Activated T-cell treated with anti-CD3 and anti-CD28 coated beads, Interleukin-2, amount 50 U/mL, for 4 hours (primary cell): ENCODE measurements at regions not wholly inside any gene's neighbourhood (a gene's known extent, or its start where the extent isn't known, plus 50 kb on each side); places are given as distances from the start of the nearest gene placed in this dataset.

Experiments
- ATAC-seq, 2 donors: fragments of 200-7000 bp; cut with Tn5 transposase; one replicate each; pipeline ENCODE4 v1.10.0; 2021
- DNase-seq: peaks from one replicate; pipeline ENCODE4 v3.0.0-alpha.2; 2020
- H3K27me3 Mint-ChIP-seq: one replicate; pipeline ENCODE4 v1.8.0; 2021; ENCODE audit warnings: low read depth, mixed read lengths
- H3K36me3 Mint-ChIP-seq: one replicate; pipeline ENCODE4 v1.8.0; 2022; ENCODE audit warnings: mixed read lengths; ENCODE audit not compliant: insufficient read depth
- H3K4me1 Mint-ChIP-seq: one replicate; pipeline ENCODE4 v1.8.0; 2021; ENCODE audit warnings: low read depth, mixed read lengths
- H3K4me3 Mint-ChIP-seq: one replicate; pipeline ENCODE4 v1.8.0; 2021; ENCODE audit warnings: mild to moderate bottlenecking, moderate library complexity, mixed read lengths
- H3K9me3 Mint-ChIP-seq: one replicate; pipeline ENCODE4 v1.8.0; 2021; ENCODE audit warnings: mixed read lengths

- no peaks in the 10 kb centered on the region for H3K4me1 Mint-ChIP-seq
- H3K4me3 Mint-ChIP-seq, result no peak overlapping the region
- ATAC-seq (no peak), DNase-seq (no peak)
- no peaks in the 10 kb centered on the region for H3K36me3 Mint-ChIP-seq
- no peaks in the 10 kb centered on the region for H3K9me3 Mint-ChIP-seq
- no peaks in the 10 kb centered on the region for H3K27me3 Mint-ChIP-seq
These were observed 146.9 kb downstream of the TFEC start for GRCh38 chr7:115883629-115884028.

DNA sequence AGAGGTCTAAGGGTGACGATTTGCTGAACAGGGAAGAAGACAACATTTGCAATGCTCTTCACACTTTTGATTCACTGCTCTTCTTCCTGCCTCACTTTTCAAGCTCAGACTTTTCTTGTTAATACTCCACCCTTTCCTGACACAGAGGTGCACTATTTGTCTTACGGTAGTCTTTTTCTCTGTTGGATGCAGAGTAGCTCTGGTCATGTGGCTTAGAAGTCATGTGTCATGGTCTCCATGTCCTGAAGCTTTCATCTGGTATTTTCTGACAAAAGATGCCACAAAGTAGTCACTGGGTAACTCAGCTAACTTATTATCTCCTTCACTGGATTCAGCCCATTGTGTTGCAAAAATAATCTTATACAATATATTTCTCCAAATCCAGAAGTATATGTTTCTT is 149.1 kb downstream of the TFEC start:
- no peaks in the 10 kb centered on the region for H3K27me3 Mint-ChIP-seq
- H3K36me3 Mint-ChIP-seq, result no peaks in the 10 kb centered on the region
- no peak overlapping the region for H3K4me3 Mint-ChIP-seq
- no peaks in the 10 kb centered on the region for H3K9me3 Mint-ChIP-seq
- DNase-seq (no peak), ATAC-seq (no peak)
- H3K4me1 Mint-ChIP-seq, result no peaks in the 10 kb centered on the region

DNA sequence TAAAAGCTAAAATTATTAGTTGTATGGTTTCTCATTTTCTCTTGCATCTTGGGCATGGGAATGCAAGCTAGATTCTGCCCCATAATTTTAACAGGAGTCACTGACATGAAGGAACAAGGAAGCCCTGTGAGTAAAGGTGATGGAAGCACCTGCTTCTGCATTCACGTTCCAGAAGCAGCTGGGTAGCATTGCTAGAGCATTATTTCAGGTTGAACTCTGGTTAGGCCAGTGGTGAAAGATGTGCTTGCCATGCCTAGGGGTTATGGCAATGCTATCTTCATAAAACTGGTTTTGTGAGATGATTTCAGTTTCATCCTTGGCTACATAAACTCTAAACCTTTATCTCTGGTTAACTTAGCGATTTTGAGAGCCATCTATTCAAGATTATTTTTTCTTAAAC is 151.4 kb downstream of the TFEC start:
- no peak for DNase-seq
- no peaks in the 10 kb centered on the region for H3K27me3 Mint-ChIP-seq
- no peaks in the 10 kb centered on the region for H3K9me3 Mint-ChIP-seq
- no peaks in the 10 kb centered on the region for H3K4me1 Mint-ChIP-seq
- H3K36me3 Mint-ChIP-seq, result no peaks in the 10 kb centered on the region
- no peak overlapping the region for H3K4me3 Mint-ChIP-seq
- no peak for ATAC-seq

DNA sequence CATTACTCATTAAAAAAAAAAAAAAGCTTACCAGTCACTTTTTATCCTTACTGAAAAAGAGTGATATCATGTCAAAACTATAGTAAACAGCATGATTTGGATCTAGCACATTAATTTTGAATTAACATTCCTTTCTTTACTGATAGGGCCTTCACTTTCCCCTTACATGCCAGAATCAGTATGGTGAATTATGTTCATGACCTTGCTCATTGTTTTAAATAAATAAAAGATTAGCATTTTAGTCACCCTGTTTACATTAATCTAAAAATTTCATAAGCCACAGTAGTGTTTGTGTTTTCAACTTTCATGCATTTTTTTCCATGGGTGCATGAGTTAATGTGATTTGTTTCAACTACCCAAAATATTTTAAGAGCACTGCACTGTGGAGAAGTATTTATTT is 160.8 kb downstream of the TFEC start:
- DNase-seq (no peak), ATAC-seq (no peak)
- H3K9me3 Mint-ChIP-seq, result no peaks in the 10 kb centered on the region
- H3K27me3 Mint-ChIP-seq, result no peaks in the 10 kb centered on the region
- H3K4me1 Mint-ChIP-seq, result no peaks in the 10 kb centered on the region
- H3K36me3 Mint-ChIP-seq, result no peaks in the 10 kb centered on the region
- H3K4me3 Mint-ChIP-seq, result no peak overlapping the region

DNA sequence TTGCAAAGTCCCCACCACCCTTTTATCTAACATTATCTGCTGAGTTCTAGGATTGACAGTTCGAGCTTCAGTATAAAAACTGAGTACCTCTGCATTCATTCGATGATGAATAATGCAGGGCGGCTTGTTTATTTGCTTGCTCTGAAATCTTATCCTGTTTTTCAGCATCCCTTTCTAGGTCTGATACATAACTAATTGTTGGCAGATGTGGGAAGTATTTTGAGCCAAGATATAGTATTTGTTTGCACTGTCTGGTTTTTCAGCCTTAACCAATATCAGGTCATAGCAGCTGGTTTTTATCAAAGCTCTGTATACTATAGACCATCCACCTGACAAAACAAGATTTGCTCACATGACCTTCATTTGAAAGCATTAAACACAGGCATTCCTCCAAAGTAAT is 161.4 kb downstream of the TFEC start:
- Mint-ChIP-seq H3K4me3 (no peak overlapping the region), H3K4me1 (no peaks in the 10 kb centered on the region), H3K27me3 (no peaks in the 10 kb centered on the region), H3K9me3 (no peaks in the 10 kb centered on the region), H3K36me3 (no peaks in the 10 kb centered on the region)
- DNase-seq, result no peak
- ATAC-seq, result no peak

DNA sequence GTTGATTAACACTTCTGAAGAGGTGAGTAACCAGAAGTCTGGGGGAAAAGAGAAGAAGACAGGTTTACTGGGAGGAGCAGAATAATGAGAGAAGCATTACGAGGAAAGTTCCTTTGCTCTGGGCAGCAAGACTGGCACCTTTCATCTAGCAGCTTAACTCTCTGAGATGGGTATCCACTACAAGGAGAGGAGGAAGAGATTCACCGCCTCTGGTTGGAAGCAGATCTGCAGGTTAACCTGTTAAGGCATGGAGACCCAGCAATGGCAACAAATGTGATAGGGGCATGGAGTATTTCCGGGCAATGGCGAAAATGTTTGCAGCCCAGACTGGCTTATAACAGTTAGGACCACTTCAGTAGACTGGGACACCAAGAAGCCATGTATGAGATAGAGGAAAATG is 162.2 kb downstream of the TFEC start:
- Mint-ChIP-seq H3K4me1 (no peaks in the 10 kb centered on the region), H3K4me3 (no peak overlapping the region), H3K36me3 (no peaks in the 10 kb centered on the region), H3K9me3 (no peaks in the 10 kb centered on the region), H3K27me3 (no peaks in the 10 kb centered on the region)
- DNase-seq (no peak), ATAC-seq (no peak)

DNA sequence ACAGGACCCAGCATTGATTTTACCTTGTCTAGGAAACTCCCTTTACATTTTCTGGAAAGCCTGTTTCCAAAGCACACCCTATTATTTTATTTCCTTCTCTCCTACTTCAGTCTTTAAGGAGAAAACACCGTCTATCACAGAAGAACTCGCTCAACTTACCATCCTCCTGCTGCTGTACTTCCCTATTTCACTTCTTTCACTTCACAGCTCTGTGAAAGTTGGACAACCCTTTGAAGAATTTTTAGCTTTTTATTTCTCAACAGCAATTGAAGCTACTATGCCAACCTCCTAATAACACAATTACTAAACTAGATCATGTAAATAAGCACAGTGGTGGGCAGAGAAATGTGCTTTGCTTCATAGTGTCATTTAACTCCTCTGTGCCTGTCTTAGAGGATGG is 166.5 kb downstream of the TFEC start:
- H3K36me3 Mint-ChIP-seq, result no peaks in the 10 kb centered on the region
- no peaks in the 10 kb centered on the region for H3K27me3 Mint-ChIP-seq
- no peaks in the 10 kb centered on the region for H3K4me1 Mint-ChIP-seq
- H3K9me3 Mint-ChIP-seq, result no peaks in the 10 kb centered on the region
- no peak for ATAC-seq
- DNase-seq, result no peak
- no peak overlapping the region for H3K4me3 Mint-ChIP-seq

GRCh38 chr7:115851291-115851690 is 179.3 kb downstream of the TFEC start:
- peaks cover 1% of the 10 kb centered on the region for H3K27me3 Mint-ChIP-seq

GRCh38 chr7:115850774-115851173 is 179.8 kb downstream of the TFEC start:
- H3K4me1 Mint-ChIP-seq, result no peaks in the 10 kb centered on the region
- H3K27me3 Mint-ChIP-seq, result peaks cover 1% of the 10 kb centered on the region
- ATAC-seq (no peak), DNase-seq (no peak)
- no peak overlapping the region for H3K4me3 Mint-ChIP-seq
- H3K9me3 Mint-ChIP-seq, result no peaks in the 10 kb centered on the region
- no peaks in the 10 kb centered on the region for H3K36me3 Mint-ChIP-seq

More at GRCh38 chr7:115851291-115851690, 179.3 kb downstream of the TFEC start:
- no peaks in the 10 kb centered on the region for H3K36me3 Mint-ChIP-seq
- ATAC-seq (no peak), DNase-seq (no peak)
- H3K9me3 Mint-ChIP-seq, result no peaks in the 10 kb centered on the region
- H3K4me3 Mint-ChIP-seq, result no peak overlapping the region
- no peaks in the 10 kb centered on the region for H3K4me1 Mint-ChIP-seq

DNA sequence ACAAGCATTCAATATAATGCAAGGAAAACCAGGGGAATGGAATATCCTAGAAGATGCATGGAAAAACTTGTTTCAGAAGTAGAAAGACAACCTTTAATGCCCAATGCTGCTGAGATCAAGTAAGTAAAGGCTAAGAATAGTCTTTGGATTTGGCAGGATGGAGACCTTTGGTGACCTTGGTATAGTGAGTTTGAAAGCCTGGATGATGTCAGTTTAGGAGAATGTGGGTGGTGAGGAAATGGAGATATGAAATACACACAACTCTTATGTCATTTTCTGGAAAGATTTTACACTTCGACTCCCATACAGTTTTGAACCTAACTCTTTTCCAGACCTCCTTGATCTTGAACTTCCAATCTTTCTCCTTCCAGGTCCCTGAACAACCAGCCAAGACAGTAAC is 185.7 kb downstream of the TFEC start:
- Mint-ChIP-seq H3K4me1 (no peaks in the 10 kb centered on the region), H3K9me3 (no peaks in the 10 kb centered on the region), H3K4me3 (no peak overlapping the region), H3K36me3 (no peaks in the 10 kb centered on the region), H3K27me3 (no peaks in the 10 kb centered on the region)
- DNase-seq, result no peak
- no peak for ATAC-seq

DNA sequence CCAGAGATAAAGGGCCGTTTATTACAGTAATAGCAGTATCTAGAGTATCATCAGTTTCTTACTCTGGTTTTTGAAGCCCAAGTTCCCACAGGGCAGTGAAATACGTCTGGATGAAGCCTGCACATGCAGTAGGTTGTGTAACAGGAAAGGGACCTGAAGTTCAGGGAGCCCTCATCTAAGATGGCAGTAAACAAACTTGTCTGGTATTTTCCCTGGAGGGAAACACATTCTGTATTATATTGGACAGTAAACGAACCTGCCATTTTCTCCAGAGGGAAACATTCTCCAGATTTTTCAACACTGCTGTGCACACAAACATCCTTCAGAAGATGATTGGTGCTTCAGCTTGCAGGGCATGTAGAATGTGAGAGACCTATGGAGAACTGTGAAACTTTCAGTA is 189.9 kb downstream of the TFEC start:
- ATAC-seq (no peak), DNase-seq (no peak)
- Mint-ChIP-seq H3K4me3 (no peak overlapping the region), H3K4me1 (no peaks in the 10 kb centered on the region), H3K27me3 (no peaks in the 10 kb centered on the region), H3K36me3 (no peaks in the 10 kb centered on the region), H3K9me3 (no peaks in the 10 kb centered on the region)

DNA sequence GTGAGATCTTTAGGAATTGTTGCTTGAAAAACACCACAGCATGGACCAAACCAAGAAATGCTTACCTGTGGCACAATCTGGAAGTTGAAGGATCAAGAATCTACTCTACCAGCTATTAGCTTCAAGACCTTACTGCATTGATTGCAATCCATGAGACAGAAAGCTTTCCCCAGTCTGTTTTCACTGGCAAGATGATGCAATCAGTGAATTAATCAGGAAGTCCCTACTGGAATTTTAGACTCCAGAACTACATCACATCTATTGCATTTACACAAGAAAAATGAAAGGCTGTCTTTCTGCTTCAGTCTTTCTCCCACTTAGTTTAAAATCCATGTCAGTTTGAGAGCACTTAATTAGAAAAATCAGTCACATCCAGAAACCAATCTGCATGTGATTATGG is 191.7 kb downstream of the TFEC start:
- no peaks in the 10 kb centered on the region for H3K9me3 Mint-ChIP-seq
- H3K27me3 Mint-ChIP-seq, result no peaks in the 10 kb centered on the region
- DNase-seq (no peak), ATAC-seq (no peak)
- H3K4me3 Mint-ChIP-seq, result no peak overlapping the region
- H3K36me3 Mint-ChIP-seq, result no peaks in the 10 kb centered on the region
- no peaks in the 10 kb centered on the region for H3K4me1 Mint-ChIP-seq

DNA sequence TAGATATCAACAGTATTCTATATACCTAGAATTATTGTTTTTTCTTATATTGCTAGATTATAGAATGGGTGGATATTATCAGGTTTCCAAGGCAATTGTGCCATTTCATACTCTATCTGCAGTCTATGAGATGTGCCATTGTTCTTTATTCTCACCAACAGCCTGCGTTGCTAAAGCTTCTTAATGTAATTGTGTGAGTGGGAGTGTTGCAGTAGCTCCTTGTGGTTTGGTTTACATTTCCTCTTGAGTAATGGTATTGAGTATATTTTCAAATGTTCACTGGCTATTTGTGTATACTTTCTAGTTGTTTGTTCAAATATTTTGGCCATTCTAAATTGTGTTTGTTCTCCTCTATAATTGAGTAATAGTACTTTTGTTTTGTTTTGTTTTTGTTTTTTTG is 199.2 kb downstream of the TFEC start:
- Mint-ChIP-seq H3K4me3 (no peak overlapping the region), H3K9me3 (no peaks in the 10 kb centered on the region), H3K4me1 (no peaks in the 10 kb centered on the region), H3K27me3 (no peaks in the 10 kb centered on the region), H3K36me3 (no peaks in the 10 kb centered on the region)
- ATAC-seq, result no peak
- DNase-seq, result no peak

- Mint-ChIP-seq H3K4me1 (no peaks in the 10 kb centered on the region), H3K9me3 (no peaks in the 10 kb centered on the region), H3K36me3 (no peaks in the 10 kb centered on the region), H3K27me3 (no peaks in the 10 kb centered on the region), H3K4me3 (no peak overlapping the region)
- no peak for DNase-seq
- no peak for ATAC-seq
These were observed 203.1 kb downstream of the TFEC start for GRCh38 chr7:115827305-115828045.

DNA sequence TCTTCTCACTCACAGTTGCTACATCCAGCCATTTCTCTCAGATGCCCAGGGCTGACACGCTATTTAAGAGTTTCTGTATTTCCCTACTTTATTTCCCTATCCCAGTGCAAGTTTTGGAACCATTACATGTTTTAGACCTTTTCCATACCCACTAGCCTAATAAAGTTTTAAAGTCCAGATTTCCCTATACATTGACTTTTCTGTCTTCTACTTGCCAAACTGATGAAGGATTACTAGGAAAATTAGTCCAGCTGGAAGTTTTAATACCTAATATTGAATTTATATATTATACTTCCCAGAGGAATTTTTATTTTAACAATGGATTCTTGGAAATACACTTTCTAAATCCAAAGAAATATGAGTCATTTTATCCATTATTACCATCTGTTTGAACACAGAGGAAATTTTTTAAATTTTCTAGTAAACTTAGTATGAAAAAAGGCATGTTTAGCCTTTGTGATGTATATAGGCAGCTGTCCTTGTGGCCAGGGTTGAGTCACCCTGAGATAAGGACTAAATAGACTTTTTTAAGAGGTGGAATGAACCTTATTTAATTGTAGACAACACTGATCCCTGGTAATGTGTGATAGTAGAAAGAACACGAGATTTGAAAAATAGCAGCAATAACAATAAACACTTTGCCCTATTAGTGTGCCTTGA is 205.0 kb downstream of the TFEC start:
- H3K4me1 Mint-ChIP-seq, result no peaks in the 10 kb centered on the region
- H3K27me3 Mint-ChIP-seq, result no peaks in the 10 kb centered on the region
- no peaks in the 10 kb centered on the region for H3K9me3 Mint-ChIP-seq
- no peak for DNase-seq
- H3K4me3 Mint-ChIP-seq, result no peak overlapping the region
- no peak for ATAC-seq
- no peaks in the 10 kb centered on the region for H3K36me3 Mint-ChIP-seq
